GM19035 (cell line): ENCODE measurements at regions not wholly inside any gene's neighbourhood (a gene's known extent, or its start where the extent isn't known, plus 50 kb on each side); places are given as distances from the start of the nearest gene placed in this dataset.
A peak's percentile ranks its signal among the peaks of the same experiment; 100 is the strongest.

Source experiments
- ATAC-seq: cut with Tn5 transposase; IDR thresholded peaks from one replicate; pipeline ENCODE4 v1.9.1; 2021; ENCODE audit not compliant: unreplicated experiment

GRCh38 chr4:180058691-180059215 is 2184.4 kb upstream of the TENM3 start:
- ATAC-seq = peak; percentile 22

- peak; percentile 4 for ATAC-seq
These were observed 2183.9 kb upstream of the TENM3 start for GRCh38 chr4:180059216-180059881.

GRCh38 chr4:180060159-180060889 is 2182.9 kb upstream of the TENM3 start:
- ATAC-seq = no peak

- ATAC-seq = no peak
These were observed 2162.1 kb upstream of the TENM3 start for GRCh38 chr4:180081072-180081471.

GRCh38 chr4:180084561-180084960 is 2158.6 kb upstream of the TENM3 start:
- ATAC-seq = no peak

- no peak for ATAC-seq
These were observed 2156.6 kb upstream of the TENM3 start for GRCh38 chr4:180086480-180087190.

GRCh38 chr4:180098586-180098985 is 2144.6 kb upstream of the TENM3 start:
- no peak for ATAC-seq

GRCh38 chr4:180099957-180100356 is 2143.2 kb upstream of the TENM3 start:
- no peak for ATAC-seq

GRCh38 chr4:180100433-180101344 is 2142.5 kb upstream of the TENM3 start:
- ATAC-seq = no peak

- ATAC-seq = no peak
These were observed 2141.7 kb upstream of the TENM3 start for GRCh38 chr4:180101348-180102083.

GRCh38 chr4:180103794-180104193 is 2139.4 kb upstream of the TENM3 start:
- no peak for ATAC-seq

- ATAC-seq = no peak
These were observed 2137.8 kb upstream of the TENM3 start for GRCh38 chr4:180105362-180105761.

GRCh38 chr4:180106122-180106521 is 2137.1 kb upstream of the TENM3 start:
- no peak for ATAC-seq

GRCh38 chr4:180106997-180107396 is 2136.2 kb upstream of the TENM3 start:
- no peak for ATAC-seq

GRCh38 chr4:180116840-180117239 is 2126.4 kb upstream of the TENM3 start:
- ATAC-seq = no peak

GRCh38 chr4:180120068-180120467 is 2123.1 kb upstream of the TENM3 start:
- ATAC-seq = no peak

- no peak for ATAC-seq
These were observed 2108.9 kb upstream of the TENM3 start for GRCh38 chr4:180134091-180134866.

- ATAC-seq = no peak
These were observed 2101.5 kb upstream of the TENM3 start for GRCh38 chr4:180141734-180142133.

GRCh38 chr4:180148737-180149136 is 2094.5 kb upstream of the TENM3 start:
- no peak for ATAC-seq
